GM23338 (cell line): ENCODE measurements at regions not wholly inside any gene's neighbourhood (a gene's known extent, or its start where the extent isn't known, plus 50 kb on each side); places are given as distances from the start of the nearest gene placed in this dataset.

Experiments used
- ATAC-seq: fragments of 200-7000 bp; cut with Tn5 transposase; 3 replicates; pipeline ENCODE4 v1.9.1; 2020
- DNase-seq: peaks from one replicate; pipeline ENCODE4 v3.0.0-alpha.2; 2015; ENCODE audit warnings: low spot score
- H2AFZ ChIP-seq: fragments of 200-600 bp; sonication (generic); 2 replicates; pipeline ENCODE4 v1.8.0; 2016; ENCODE audit warnings: antibody characterized with exemption, mild to moderate bottlenecking, moderate library complexity
- H3F3A ChIP-seq: fragments of 200-600 bp; sonication (generic); replicated peaks from 2 replicates; pipeline ENCODE4 v1.8.0; 2017; ENCODE audit warnings: antibody characterized with exemption, mixed run types, low read depth
- H3K27ac ChIP-seq: fragments of 200-600 bp; sonication (generic); 2 replicates; pipeline ENCODE4 v1.6.1; 2016; ENCODE audit warnings: low read depth
- H3K27me3 ChIP-seq: fragments of 200-600 bp; sonication (generic); 2 replicates; pipeline ENCODE4 v1.8.0; 2016; ENCODE audit warnings: mild to moderate bottlenecking, mixed run types, moderate library complexity; ENCODE audit not compliant: insufficient read depth
- H3K36me3 ChIP-seq: fragments of 200-600 bp; sonication (generic); 2 replicates; pipeline ENCODE4 v1.8.0; 2016; ENCODE audit warnings: mild to moderate bottlenecking; ENCODE audit not compliant: insufficient read depth
- H3K4me1 ChIP-seq: fragments of 200-600 bp; sonication (generic); 2 replicates; pipeline ENCODE4 v1.8.0; 2016; ENCODE audit warnings: mild to moderate bottlenecking, moderate library complexity; ENCODE audit not compliant: insufficient read depth
- H3K4me2 ChIP-seq: fragments of 200-600 bp; sonication (generic); 2 replicates; pipeline ENCODE4 v1.7.1; 2017; ENCODE audit warnings: mixed run types
- H3K4me3 ChIP-seq: fragments of 200-600 bp; sonication (generic); 2 replicates; pipeline ENCODE4 v1.6.1; 2016; ENCODE audit warnings: mixed run types
- H3K79me2 ChIP-seq: fragments of 200-600 bp; sonication (generic); replicated peaks from 2 replicates; pipeline ENCODE4 v1.8.0; 2017; ENCODE audit warnings: mild to moderate bottlenecking; ENCODE audit not compliant: insufficient read depth
- H3K9me2 ChIP-seq: fragments of 200-600 bp; sonication (generic); 2 replicates; pipeline ENCODE4 v1.8.0; 2017; ENCODE audit not compliant: insufficient read depth
- H4K20me1 ChIP-seq: fragments of 200-600 bp; sonication (generic); replicated peaks from 2 replicates; pipeline ENCODE4 v1.8.0; 2017; ENCODE audit warnings: mild to moderate bottlenecking; ENCODE audit not compliant: insufficient read depth
- H3K27ac Mint-ChIP-seq: 2 replicates; pipeline ENCODE4 v1.8.0; 2020; ENCODE audit warnings: inconsistent platforms, mild to moderate bottlenecking, moderate library complexity, mixed read lengths
- H3K27me3 Mint-ChIP-seq: 3 replicates; pipeline ENCODE4 v1.8.0; 2022; ENCODE audit warnings: low read depth, mild to moderate bottlenecking, moderate library complexity, mixed read lengths, inconsistent platforms; ENCODE audit not compliant: insufficient read depth, poor library complexity
- H3K36me3 Mint-ChIP-seq: 3 replicates; pipeline ENCODE4 v1.8.0; 2021; ENCODE audit warnings: low read depth, mild to moderate bottlenecking, inconsistent platforms, moderate library complexity, mixed read lengths
- H3K4me1 Mint-ChIP-seq: 3 replicates; pipeline ENCODE4 v1.8.0; 2020; ENCODE audit warnings: mild to moderate bottlenecking, inconsistent platforms, mixed read lengths
- H3K4me3 Mint-ChIP-seq: 3 replicates; pipeline ENCODE4 v1.8.0; 2021; ENCODE audit warnings: moderate library complexity, mild to moderate bottlenecking, inconsistent platforms, mixed read lengths
- H3K9me3 Mint-ChIP-seq: 3 replicates; pipeline ENCODE4 v1.8.0; 2020; ENCODE audit warnings: moderate library complexity, mild to moderate bottlenecking, inconsistent platforms, mixed read lengths
- CREB1 ChIP-seq: fragments of 250-450 bp; sonication (Bioruptor Pico); IDR thresholded peaks from 2 replicates; pipeline ENCODE4 v1.5.0; 2020; ENCODE audit warnings: low read depth, mild to moderate bottlenecking, moderate library complexity
- CTCF ChIP-seq, 2 experiments: fragments of 200-600 bp in 1 of 2; sonication (generic) in 1 of 2; conservative IDR thresholded peaks; 2 replicates each; pipeline versions ENCODE4 v1.5.1 to v1.6.1; 2016 to 2017; ENCODE audit warnings: antibody characterized with exemption in 2 of 2, low read depth in 2 of 2, mild to moderate bottlenecking in 2 of 2, moderate library complexity in 1 of 2
- ETS1 ChIP-seq: IDR thresholded peaks from 2 replicates; pipeline ENCODE4 v1.6.1; 2016; ENCODE audit warnings: antibody characterized with exemption
- EZH2 ChIP-seq: fragments of 200-600 bp; sonication (generic); IDR thresholded peaks from one replicate; pipeline ENCODE4 v1.8.0; 2017; ENCODE audit warnings: antibody characterized with exemption, mild to moderate bottlenecking, low read depth; ENCODE audit not compliant: unreplicated experiment
- EZH2phosphoT487 ChIP-seq: fragments of 200-600 bp; sonication (generic); IDR thresholded peaks from one replicate; pipeline ENCODE4 v1.8.1; 2018; ENCODE audit warnings: antibody characterized with exemption; ENCODE audit not compliant: unreplicated experiment
- JUNB ChIP-seq: IDR thresholded peaks from one replicate; pipeline ENCODE4 v1.6.1; 2016; ENCODE audit warnings: antibody characterized with exemption; ENCODE audit not compliant: unreplicated experiment
- POLR2AphosphoS5 ChIP-seq: IDR thresholded peaks from 2 replicates; pipeline ENCODE4 v1.6.1; 2016; ENCODE audit warnings: antibody characterized with exemption, low read depth
- REST ChIP-seq: IDR thresholded peaks from one replicate; pipeline ENCODE4 v1.6.1; 2018; ENCODE audit warnings: antibody characterized with exemption; ENCODE audit not compliant: unreplicated experiment
- ZNF114 ChIP-seq: fragments of 250-450 bp; sonication (Bioruptor Pico); IDR thresholded peaks from 2 replicates; pipeline ENCODE4 v1.5.0; 2020; ENCODE audit warnings: mild to moderate bottlenecking, moderate library complexity
- ZNF331 ChIP-seq: fragments of 250-450 bp; sonication (Bioruptor Pico); IDR thresholded peaks from 2 replicates; pipeline ENCODE4 v1.5.0; 2020; ENCODE audit warnings: low read depth, mild to moderate bottlenecking, moderate library complexity
- ZNF462 ChIP-seq: fragments of 250-450 bp; sonication (Bioruptor Pico); IDR thresholded peaks from 2 replicates; pipeline ENCODE4 v1.5.0; 2020; ENCODE audit warnings: mild to moderate bottlenecking, moderate library complexity

GRCh38 chr17:77337150-77337549, 196.4 kb downstream of the SEC14L1 start (continued):
- no peak for TF ChIP-seq ZNF462 (CRISPR knock-in tag)

- TF ChIP-seq REST (no peak), JUNB (no peak), EZH2phosphoT487 (no peak), POLR2AphosphoS5 (no peak), ZNF331 (CRISPR knock-in tag) (no peak), EZH2 (no peak), CTCF (conservative IDR thresholded peaks at IDR 0.05; ENCODE audit: low read depth in 2 of 2) (no peak), ETS1 (no peak), CREB1 (CRISPR knock-in tag) (no peak), ZNF114 (CRISPR knock-in tag) (no peak)
- H2AFZ ChIP-seq, result no peak overlapping the region
- H3F3A ChIP-seq, result no peaks in the 10 kb centered on the region
- ATAC-seq, result no peak
- H3K27me3 ChIP-seq, result no peaks in the 10 kb centered on the region
- H3K36me3 Mint-ChIP-seq, result peaks cover 12% of the 10 kb centered on the region
- no peaks in the 10 kb centered on the region for H3K27me3 Mint-ChIP-seq
- peaks cover 10% of the 10 kb centered on the region; the same call in 2 of the 3 replicates for H3K9me3 Mint-ChIP-seq
- no peaks in the 10 kb centered on the region; the same call in 1 of the 2 replicates for H4K20me1 ChIP-seq
- no peak overlapping the region for H3K27ac Mint-ChIP-seq
- no peak overlapping the region for H3K4me3 ChIP-seq
- H3K4me1 ChIP-seq, result no peaks in the 10 kb centered on the region
- no peak overlapping the region for H3K4me2 ChIP-seq
- H3K36me3 ChIP-seq, result 0 out of 2 replicates have a peak, but pooled peaks cover 2% of the 10 kb centered on the region
- H3K4me1 Mint-ChIP-seq, result no peaks in the 10 kb centered on the region
- no peak overlapping the region for H3K27ac ChIP-seq
- H3K4me3 Mint-ChIP-seq, result no peak overlapping the region
- no peaks in the 10 kb centered on the region for H3K9me2 ChIP-seq
- H3K79me2 ChIP-seq, result no peaks in the 10 kb centered on the region; the same call in 1 of the 2 replicates
- no peak for DNase-seq
These were observed 200.3 kb downstream of the SEC14L1 start for GRCh38 chr17:77341069-77341541.
